ENCODE measurements at regions not wholly inside any gene's neighbourhood (a gene's known extent, or its start where the extent isn't known, plus 50 kb on each side); places are given as distances from the start of the nearest gene placed in this dataset.
"Not testable (repeated sequence)": the region's sequence is repeated elsewhere in the genome, so short reads cannot be mapped to it uniquely, and the experiment has no call there.

DNA sequence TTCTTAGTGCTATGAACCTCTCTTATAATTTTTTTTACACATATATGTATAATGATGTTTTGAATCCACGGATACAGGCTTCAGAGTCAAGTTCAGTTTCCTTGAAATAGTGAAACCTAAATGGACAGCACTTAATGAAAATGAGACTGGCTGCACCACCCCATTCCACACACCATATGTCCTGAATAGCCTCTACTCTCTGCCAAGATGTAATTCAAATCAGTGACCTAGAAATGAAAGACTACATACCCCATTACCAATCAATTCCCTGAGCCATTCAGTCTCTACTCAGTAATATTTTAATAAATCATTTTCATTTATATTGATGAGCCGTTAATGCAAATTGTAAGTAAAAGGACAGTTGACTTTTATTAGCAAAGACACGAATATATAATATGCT, 614.9 kb upstream of the TMPRSS15 start:
- H3K4me1 Mint-ChIP-seq, result no peaks in the 10 kb centered on the region
- no peak for DNase-seq
- H3K36me3 Mint-ChIP-seq (ENCODE audit: low read depth), result no peaks in the 10 kb centered on the region
- no peak overlapping the region for H3K27ac Mint-ChIP-seq
- H3K9me3 Mint-ChIP-seq, result peaks cover 3% of the 10 kb centered on the region
- no peaks in the 10 kb centered on the region for H3K27me3 Mint-ChIP-seq
- no peak for ATAC-seq
- no peak overlapping the region for H3K4me3 Mint-ChIP-seq

GRCh38 chr21:19022978-19023377, 619.4 kb upstream of the TMPRSS15 start:
- no peaks in the 10 kb centered on the region for H3K36me3 Mint-ChIP-seq (ENCODE audit: low read depth)
- DNase-seq (no peak), ATAC-seq (no peak)
- H3K4me3 Mint-ChIP-seq, result no peak overlapping the region
- no peaks in the 10 kb centered on the region for H3K27me3 Mint-ChIP-seq
- H3K4me1 Mint-ChIP-seq, result no peaks in the 10 kb centered on the region
- H3K27ac Mint-ChIP-seq, result no peak overlapping the region
- peaks cover 3% of the 10 kb centered on the region for H3K9me3 Mint-ChIP-seq

DNA sequence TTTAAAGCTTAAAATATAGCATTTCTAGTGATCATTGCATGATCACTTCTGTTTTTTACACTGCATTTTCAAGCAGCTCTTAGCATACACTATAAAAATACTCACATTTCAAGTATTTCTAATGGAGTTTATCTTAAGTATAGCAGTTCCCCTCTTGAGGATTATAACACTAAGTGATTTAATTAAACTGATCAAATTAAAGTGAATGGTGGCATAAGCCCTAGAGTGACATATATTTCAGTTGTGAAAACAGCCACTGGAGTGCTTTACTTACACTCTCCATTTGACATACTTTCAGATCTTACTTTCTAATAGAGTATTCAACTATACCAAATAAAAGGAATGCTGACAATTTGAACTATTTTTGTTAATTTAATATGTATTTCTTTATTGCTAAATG, 623.3 kb upstream of the TMPRSS15 start:
- Mint-ChIP-seq H3K9me3 (peaks cover under 1% of the 10 kb centered on the region), H3K36me3 (ENCODE audit: low read depth) (no peaks in the 10 kb centered on the region), H3K4me1 (no peaks in the 10 kb centered on the region), H3K27ac (no peak overlapping the region), H3K4me3 (no peak overlapping the region), H3K27me3 (no peaks in the 10 kb centered on the region)
- ATAC-seq, result no peak
- DNase-seq, result no peak

GRCh38 chr21:19029816-19030215, 626.2 kb upstream of the TMPRSS15 start:
- H3K4me1 Mint-ChIP-seq, result no peaks in the 10 kb centered on the region

GRCh38 chr21:19031953-19032352, 628.4 kb upstream of the TMPRSS15 start:
- ATAC-seq (no peak), DNase-seq (no peak)
- no peaks in the 10 kb centered on the region for H3K36me3 Mint-ChIP-seq (ENCODE audit: low read depth)
- H3K27me3 Mint-ChIP-seq, result no peaks in the 10 kb centered on the region
- no peak overlapping the region for H3K4me3 Mint-ChIP-seq
- H3K4me1 Mint-ChIP-seq, result no peaks in the 10 kb centered on the region
- H3K27ac Mint-ChIP-seq, result no peak overlapping the region
- no peaks in the 10 kb centered on the region for H3K9me3 Mint-ChIP-seq

More at GRCh38 chr21:19029816-19030215, 626.2 kb upstream of the TMPRSS15 start:
- no peak overlapping the region for H3K4me3 Mint-ChIP-seq
- no peak overlapping the region for H3K27ac Mint-ChIP-seq
- H3K9me3 Mint-ChIP-seq, result no peaks in the 10 kb centered on the region
- ATAC-seq (no peak), DNase-seq (no peak)
- no peaks in the 10 kb centered on the region for H3K36me3 Mint-ChIP-seq (ENCODE audit: low read depth)
- no peaks in the 10 kb centered on the region for H3K27me3 Mint-ChIP-seq

DNA sequence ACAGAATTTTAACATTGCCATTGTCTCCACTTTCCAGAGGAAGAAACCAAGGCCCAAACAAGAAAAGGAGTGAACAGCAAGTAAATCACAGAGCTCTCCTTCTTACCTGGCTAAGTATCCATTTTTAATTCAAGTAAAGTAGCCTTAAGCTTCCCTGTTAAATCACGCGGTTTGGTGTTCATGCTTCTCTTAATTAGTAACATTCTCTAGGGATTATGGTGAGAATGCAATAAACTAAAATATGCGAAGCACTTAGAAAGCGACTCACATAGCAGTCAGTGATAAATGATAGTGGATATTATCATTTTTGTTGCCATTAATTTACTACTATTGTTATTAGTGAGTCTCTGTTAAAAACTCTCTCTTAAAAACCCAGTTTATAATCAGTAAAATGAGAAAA, 630.5 kb upstream of the TMPRSS15 start:
- Mint-ChIP-seq H3K27me3 (no peaks in the 10 kb centered on the region), H3K4me1 (no peaks in the 10 kb centered on the region), H3K4me3 (no peak overlapping the region), H3K36me3 (ENCODE audit: low read depth) (no peaks in the 10 kb centered on the region), H3K9me3 (no peaks in the 10 kb centered on the region), H3K27ac (no peak overlapping the region)
- DNase-seq (no peak), ATAC-seq (no peak)

- no peaks in the 10 kb centered on the region for H3K36me3 Mint-ChIP-seq (ENCODE audit: low read depth)
- no peaks in the 10 kb centered on the region for H3K9me3 Mint-ChIP-seq
- H3K27ac Mint-ChIP-seq, result no peak overlapping the region
- H3K4me3 Mint-ChIP-seq, result no peak overlapping the region
- H3K27me3 Mint-ChIP-seq, result no peaks in the 10 kb centered on the region
- H3K4me1 Mint-ChIP-seq, result no peaks in the 10 kb centered on the region
- ATAC-seq (no peak), DNase-seq (no peak)
Measured at GRCh38 chr21:19034560-19034959, 631.0 kb upstream of the TMPRSS15 start.

DNA sequence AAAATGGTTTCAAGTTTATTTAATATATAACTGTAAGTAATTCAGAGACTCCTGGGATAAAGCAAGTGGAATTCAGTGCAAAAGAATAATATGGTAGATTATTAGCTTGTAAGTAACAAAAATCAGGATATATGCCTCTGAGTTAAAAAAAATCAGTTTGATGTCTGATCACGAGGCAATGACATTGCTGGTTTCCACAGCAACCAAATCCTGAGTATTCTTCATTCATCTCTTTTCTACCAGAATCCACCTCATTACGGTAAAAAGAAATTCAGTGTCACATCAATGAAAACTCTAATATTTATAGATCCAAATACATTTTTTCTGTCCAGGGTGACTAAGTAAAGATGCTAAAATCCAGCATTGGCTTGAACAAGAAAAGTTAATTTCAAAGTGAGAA, 642.3 kb upstream of the TMPRSS15 start:
- no peaks in the 10 kb centered on the region for H3K4me1 Mint-ChIP-seq
- ATAC-seq, result no peak
- H3K27me3 Mint-ChIP-seq, result no peaks in the 10 kb centered on the region
- peaks cover 23% of the 10 kb centered on the region for H3K9me3 Mint-ChIP-seq
- no peak for DNase-seq
- no peak overlapping the region for H3K4me3 Mint-ChIP-seq
- H3K36me3 Mint-ChIP-seq (ENCODE audit: low read depth), result no peaks in the 10 kb centered on the region
- no peak overlapping the region for H3K27ac Mint-ChIP-seq

DNA sequence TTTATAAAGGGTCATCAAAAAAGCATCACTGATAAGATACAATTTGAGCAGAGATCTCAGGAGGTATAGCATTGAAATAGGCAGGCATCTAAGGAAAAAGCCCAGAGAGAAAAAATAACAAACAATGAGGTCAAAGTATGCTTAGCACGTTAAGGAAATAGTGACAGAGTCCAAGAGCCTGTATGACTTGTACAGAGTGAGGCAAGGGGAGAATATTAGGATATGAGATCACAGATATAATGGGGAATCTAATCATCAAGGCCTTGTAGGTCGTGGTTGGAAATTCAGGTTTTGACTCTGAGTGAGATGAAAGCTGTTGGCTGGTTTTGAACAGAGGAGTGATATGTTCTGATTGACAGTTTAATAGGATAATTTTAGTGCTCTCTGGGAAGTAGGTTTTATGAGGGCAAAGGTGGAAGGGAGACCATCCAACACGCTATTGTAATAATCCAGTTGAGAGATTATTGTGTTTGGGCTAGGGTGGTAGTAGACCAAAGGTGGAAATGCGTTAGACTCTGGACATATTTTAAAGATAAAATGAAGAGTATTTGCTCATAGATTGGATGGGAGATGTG, 644.6 kb upstream of the TMPRSS15 start:
- no peak overlapping the region for H3K27ac Mint-ChIP-seq
- no peaks in the 10 kb centered on the region for H3K36me3 Mint-ChIP-seq (ENCODE audit: low read depth)
- H3K4me3 Mint-ChIP-seq, result no peak overlapping the region
- no peak for DNase-seq
- H3K9me3 Mint-ChIP-seq, result peaks cover 23% of the 10 kb centered on the region
- H3K27me3 Mint-ChIP-seq, result no peaks in the 10 kb centered on the region
- no peaks in the 10 kb centered on the region for H3K4me1 Mint-ChIP-seq
- no peak for ATAC-seq

DNA sequence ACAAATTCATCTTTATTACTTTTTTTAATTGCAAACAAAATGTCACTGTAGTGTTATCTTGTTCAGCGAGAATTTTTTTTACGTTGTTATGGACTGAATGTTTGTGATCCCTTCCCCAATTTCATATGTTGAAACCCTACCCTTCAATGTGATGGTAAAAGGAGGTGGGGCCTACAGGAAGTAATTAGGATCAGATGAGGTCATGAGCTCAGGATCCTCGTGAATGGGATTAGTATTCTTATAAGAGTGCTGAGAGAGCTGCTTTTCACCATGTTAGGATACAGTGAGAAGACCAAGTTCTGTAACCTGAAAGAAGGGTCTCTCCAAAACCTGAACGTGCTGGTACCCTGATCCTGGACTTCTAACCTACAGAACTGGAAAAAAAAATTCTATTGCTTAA, 646.0 kb upstream of the TMPRSS15 start:
- Mint-ChIP-seq H3K4me1 (no peaks in the 10 kb centered on the region), H3K27me3 (no peaks in the 10 kb centered on the region), H3K36me3 (ENCODE audit: low read depth) (no peaks in the 10 kb centered on the region), H3K27ac (no peak overlapping the region), H3K4me3 (no peak overlapping the region), H3K9me3 (peaks cover 15% of the 10 kb centered on the region)
- ATAC-seq (no peak), DNase-seq (no peak)

- no peaks in the 10 kb centered on the region for H3K4me1 Mint-ChIP-seq
- ATAC-seq, result no peak
- DNase-seq, result no peak
- H3K9me3 Mint-ChIP-seq, result peaks cover 11% of the 10 kb centered on the region
- H3K27me3 Mint-ChIP-seq, result no peaks in the 10 kb centered on the region
- no peak overlapping the region for H3K4me3 Mint-ChIP-seq
- H3K36me3 Mint-ChIP-seq (ENCODE audit: low read depth), result no peaks in the 10 kb centered on the region
- no peak overlapping the region for H3K27ac Mint-ChIP-seq
Measured at GRCh38 chr21:19065164-19065563, 661.6 kb upstream of the TMPRSS15 start.

DNA sequence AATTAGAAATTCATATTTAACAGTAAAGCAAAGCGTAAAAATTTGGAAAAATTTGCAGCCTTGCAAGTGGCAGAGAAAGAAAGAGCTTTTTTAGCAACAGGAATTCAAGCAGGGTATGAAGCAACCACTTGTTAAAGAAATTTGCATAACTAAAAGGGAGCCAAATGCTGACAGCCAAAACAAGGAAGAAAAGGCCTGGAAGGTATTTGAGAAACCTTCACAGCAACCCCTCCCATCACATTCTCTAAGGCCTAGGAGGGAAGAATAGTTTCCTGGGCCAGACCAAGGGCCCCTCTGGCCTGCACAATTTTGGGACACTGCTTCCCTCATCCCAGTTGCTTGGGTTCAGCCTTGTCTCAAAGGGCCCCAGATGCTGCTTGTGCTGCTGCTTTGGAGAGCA, 672.4 kb upstream of the TMPRSS15 start:
- Mint-ChIP-seq H3K9me3 (peaks cover 23% of the 10 kb centered on the region), H3K36me3 (ENCODE audit: low read depth) (no peaks in the 10 kb centered on the region), H3K27ac (no peak overlapping the region), H3K27me3 (no peaks in the 10 kb centered on the region), H3K4me1 (no peaks in the 10 kb centered on the region), H3K4me3 (no peak overlapping the region)
- DNase-seq, result no peak
- no peak for ATAC-seq

DNA sequence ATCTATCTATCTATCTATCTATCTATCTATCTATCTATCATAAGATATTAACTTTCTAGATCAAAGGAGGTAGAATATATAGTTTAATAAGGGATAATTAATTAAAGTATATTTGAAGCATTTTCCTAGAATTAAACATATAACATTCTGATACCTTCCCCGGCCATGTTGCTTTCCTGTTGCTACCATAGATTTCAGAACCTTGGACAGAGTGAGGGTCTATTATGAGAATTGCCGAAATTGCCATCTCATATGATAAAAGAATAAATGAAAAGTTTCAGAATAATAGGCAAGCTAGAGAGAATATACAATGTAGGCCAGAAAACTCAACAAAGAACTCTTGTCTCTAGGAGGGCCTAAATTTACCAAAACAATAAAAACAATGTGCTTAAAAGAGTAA, 706.1 kb upstream of the TMPRSS15 start:
- ATAC-seq (no peak), DNase-seq (no peak)
- Mint-ChIP-seq H3K36me3 (ENCODE audit: low read depth) (no peaks in the 10 kb centered on the region), H3K4me3 (no peak overlapping the region), H3K4me1 (no peaks in the 10 kb centered on the region), H3K27me3 (no peaks in the 10 kb centered on the region), H3K9me3 (peaks cover 14% of the 10 kb centered on the region), H3K27ac (no peak overlapping the region)

DNA sequence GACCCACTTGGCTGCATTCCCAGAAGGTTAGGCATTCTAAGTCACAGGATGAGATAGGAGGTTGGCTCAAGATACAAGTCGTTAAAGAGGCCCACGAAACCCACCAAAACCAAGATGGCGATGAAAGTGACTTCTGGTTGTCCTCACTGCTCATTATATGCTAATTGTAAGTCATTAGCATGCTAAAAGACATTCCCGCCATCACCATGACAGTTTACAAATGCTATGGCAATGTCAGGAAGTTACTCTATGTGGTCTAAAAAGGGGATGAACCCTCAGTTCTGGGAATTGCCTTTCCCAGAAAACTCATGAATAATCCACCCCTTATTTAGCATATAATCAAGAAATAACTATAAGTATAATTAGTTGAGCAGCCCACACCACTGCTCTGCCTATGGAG, 715.7 kb upstream of the TMPRSS15 start:
- H3K36me3 Mint-ChIP-seq (ENCODE audit: low read depth); H3K4me1 Mint-ChIP-seq; H3K4me3 Mint-ChIP-seq; ATAC-seq; H3K27me3 Mint-ChIP-seq; H3K27ac Mint-ChIP-seq; DNase-seq: not testable (repeated sequence)
- peaks cover 14% of the 10 kb centered on the region for H3K9me3 Mint-ChIP-seq

DNA sequence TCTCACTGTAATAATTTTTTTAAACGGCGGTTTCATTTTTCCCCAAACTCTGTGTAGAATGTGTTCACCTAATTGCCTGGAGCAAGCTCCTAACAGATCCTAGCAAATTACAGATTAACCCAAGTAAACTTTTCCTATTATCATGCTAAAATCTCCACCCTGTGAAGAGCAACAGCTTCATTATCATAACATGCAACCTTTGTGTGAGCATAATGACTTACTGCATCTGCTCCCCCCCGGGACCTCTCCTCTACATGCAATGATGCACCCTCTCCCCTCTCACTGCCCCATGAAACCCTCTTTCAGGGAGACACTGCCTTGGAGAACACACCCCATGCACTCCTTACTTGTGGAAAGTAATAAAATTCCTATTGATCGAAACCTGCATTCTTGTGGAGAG, 717.0 kb upstream of the TMPRSS15 start:
- H3K27ac Mint-ChIP-seq, result no peak overlapping the region
- DNase-seq, result no peak
- H3K36me3 Mint-ChIP-seq (ENCODE audit: low read depth), result no peaks in the 10 kb centered on the region
- no peak overlapping the region for H3K4me3 Mint-ChIP-seq
- ATAC-seq, result no peak
- H3K4me1 Mint-ChIP-seq, result no peaks in the 10 kb centered on the region
- H3K27me3 Mint-ChIP-seq, result no peaks in the 10 kb centered on the region
- peaks cover 11% of the 10 kb centered on the region for H3K9me3 Mint-ChIP-seq

GRCh38 chr21:19122356-19122755, 718.8 kb upstream of the TMPRSS15 start:
- DNase-seq, result no peak
- Mint-ChIP-seq H3K9me3 (peaks cover 13% of the 10 kb centered on the region), H3K36me3 (ENCODE audit: low read depth) (no peaks in the 10 kb centered on the region), H3K27ac (no peak overlapping the region), H3K4me3 (no peak overlapping the region), H3K27me3 (no peaks in the 10 kb centered on the region), H3K4me1 (no peaks in the 10 kb centered on the region)
- no peak for ATAC-seq
